ENCODE measurements at regions not wholly inside any gene's neighbourhood (a gene's known extent, or its start where the extent isn't known, plus 50 kb on each side); places are given as distances from the start of the nearest gene placed in this dataset.

DNA sequence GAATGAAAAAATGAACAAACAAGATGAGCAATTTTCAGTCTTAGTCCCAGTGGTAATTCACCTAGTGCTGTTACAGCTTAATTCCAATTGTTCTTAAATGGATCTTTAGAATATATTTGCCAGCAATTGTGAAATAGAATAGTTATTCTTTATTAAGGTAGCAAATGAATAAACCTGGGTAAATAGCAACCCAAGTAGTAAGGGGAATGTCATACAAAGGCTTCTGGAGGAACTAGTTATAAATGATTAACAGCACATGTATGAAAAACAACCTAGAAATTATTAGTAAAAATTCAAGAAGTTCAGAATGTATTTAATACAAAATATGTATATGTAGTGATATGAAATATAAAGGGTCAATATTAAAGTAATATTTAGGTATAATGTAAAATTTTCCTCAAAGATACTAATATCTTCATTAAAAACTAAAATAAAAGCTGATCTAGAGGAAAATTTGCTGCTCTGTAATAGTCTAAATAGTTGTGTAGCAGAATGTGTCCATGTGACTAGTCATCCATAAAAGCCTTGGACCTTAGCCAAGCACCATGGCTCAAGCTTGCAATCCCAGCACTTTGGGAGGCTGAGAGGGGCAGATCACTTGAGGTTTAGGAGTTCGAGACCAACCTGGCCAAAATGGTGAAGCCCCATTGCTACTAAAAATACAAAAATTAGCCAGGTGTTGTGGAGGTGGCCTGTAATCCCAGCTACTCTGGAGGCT, 535.9 kb upstream of the ATXN8OS start:
- TF ChIP-seq EZH2 (IDR thresholded peaks at IDR 0.05; ENCODE audit: insufficient read depth, poor library complexity, severe bottlenecking) (no peak), EZH2phosphoT487 (IDR thresholded peaks at IDR 0.05; ENCODE audit: insufficient read depth, low read depth) (no peak)

Measured in GM23248 (cell line).